Activated effector memory CD4-positive, alpha-beta T cell treated with anti-CD3 and anti-CD28 coated beads, Interleukin-2, amount 50 U/mL, for 16 hours (primary cell): ENCODE measurements at regions not wholly inside any gene's neighbourhood (a gene's known extent, or its start where the extent isn't known, plus 50 kb on each side); places are given as distances from the start of the nearest gene placed in this dataset.
"Not testable (repeated sequence)": the region's sequence is repeated elsewhere in the genome, so short reads cannot be mapped to it uniquely, and the experiment has no call there.

ENCODE experiments used
- DNase-seq: peaks from one replicate; pipeline ENCODE4 v3.0.0-alpha.2; 2020

GRCh38 chr21:9705016-9705415, 816.4 kb upstream of the TPTE start:
- not testable (repeated sequence) for DNase-seq

- DNase-seq, result not testable (repeated sequence)
Measured at GRCh38 chr21:9705455-9705854, 815.9 kb upstream of the TPTE start.

- not testable (repeated sequence) for DNase-seq
Measured at GRCh38 chr21:9724542-9724941, 796.8 kb upstream of the TPTE start.

GRCh38 chr21:9727187-9727586, 794.2 kb upstream of the TPTE start:
- DNase-seq, result not testable (repeated sequence)

GRCh38 chr21:9728219-9728992, 793.0 kb upstream of the TPTE start:
- DNase-seq, result not testable (repeated sequence)

- DNase-seq, result no peak
Measured at GRCh38 chr21:9730866-9731265, 790.5 kb upstream of the TPTE start.

- DNase-seq, result not testable (repeated sequence)
Measured at GRCh38 chr21:9731317-9731716, 790.1 kb upstream of the TPTE start.

GRCh38 chr21:9732605-9733004, 788.8 kb upstream of the TPTE start:
- DNase-seq, result not testable (repeated sequence)

- DNase-seq, result not testable (repeated sequence)
Measured at GRCh38 chr21:9733761-9734558, 787.4 kb upstream of the TPTE start.

- no peak for DNase-seq
Measured at GRCh38 chr21:9735421-9735961, 785.9 kb upstream of the TPTE start.

GRCh38 chr21:9737301-9737700, 784.1 kb upstream of the TPTE start:
- DNase-seq, result not testable (repeated sequence)

GRCh38 chr21:9737871-9738515, 783.4 kb upstream of the TPTE start:
- not testable (repeated sequence) for DNase-seq

GRCh38 chr21:9738527-9738926, 782.9 kb upstream of the TPTE start:
- DNase-seq, result no peak

- no peak for DNase-seq
Measured at GRCh38 chr21:9739240-9739639, 782.1 kb upstream of the TPTE start.

GRCh38 chr21:9740177-9740941, 781.0 kb upstream of the TPTE start:
- DNase-seq, result not testable (repeated sequence)

- DNase-seq, result not testable (repeated sequence)
Measured at GRCh38 chr21:9740991-9741742, 780.2 kb upstream of the TPTE start.

- DNase-seq, result not testable (repeated sequence)
Measured at GRCh38 chr21:9743566-9743965, 777.8 kb upstream of the TPTE start.

- not testable (repeated sequence) for DNase-seq
Measured at GRCh38 chr21:9744166-9744565, 777.2 kb upstream of the TPTE start.

GRCh38 chr21:9744593-9744992, 776.8 kb upstream of the TPTE start:
- DNase-seq, result not testable (repeated sequence)

GRCh38 chr21:9745457-9746108, 775.8 kb upstream of the TPTE start:
- DNase-seq, result not testable (repeated sequence)

- DNase-seq, result not testable (repeated sequence)
Measured at GRCh38 chr21:9746311-9746710, 775.1 kb upstream of the TPTE start.
